ENCODE measurements at regions not wholly inside any gene's neighbourhood (a gene's known extent, or its start where the extent isn't known, plus 50 kb on each side); places are given as distances from the start of the nearest gene placed in this dataset.

DNA sequence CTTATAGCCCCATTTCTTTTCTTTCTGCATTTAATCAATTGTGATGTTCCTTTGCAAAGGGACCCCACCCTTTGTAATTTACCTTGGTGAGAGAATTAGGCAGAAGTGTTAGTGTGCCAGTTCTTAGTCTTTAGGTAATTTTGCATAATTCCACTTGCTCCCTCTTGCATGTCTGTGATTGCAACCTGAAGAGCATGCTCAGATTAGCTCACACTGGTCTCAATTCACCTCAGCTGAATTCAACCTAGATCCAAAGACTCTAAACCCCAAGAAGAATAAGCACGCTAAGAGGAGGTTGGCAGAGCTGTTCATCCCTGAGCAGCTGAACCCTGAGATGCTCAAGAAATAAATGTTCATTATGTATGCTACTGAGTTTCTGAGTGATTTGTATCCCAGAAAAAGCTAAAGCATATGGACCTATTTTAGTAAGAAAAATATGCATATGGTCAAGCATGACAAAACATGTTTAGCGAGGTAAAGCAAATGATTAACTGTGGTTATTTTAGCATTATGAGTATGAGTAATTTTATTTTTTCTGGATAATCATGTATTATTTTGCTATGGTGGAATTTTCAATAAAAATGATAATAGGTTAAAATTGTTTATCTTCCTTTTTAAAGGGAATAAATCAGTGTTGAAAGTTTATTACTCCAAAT, 299.2 kb upstream of the ZSWIM2 start:
- H3K79me2 ChIP-seq (ENCODE audit: insufficient read depth, low read length) = no peaks in the 10 kb centered on the region
- no CpG with 5 or more reads among the region's 2 CpGs for WGBS (ENCODE audit: extremely low coverage, insufficient read length, low lambda C conversion rate)
- H4K8ac ChIP-seq (replicated peaks; ENCODE audit: insufficient read length, low read depth, low read length) = no peak overlapping the region
- no peak overlapping the region for H2BK12ac ChIP-seq (ENCODE audit: insufficient read length, low read depth, low read length)
- peaks cover 0 to 3% of the 10 kb centered on the region in 2 experiments; a peak in 1 of 5 replicates for H3K9me3 Mint-ChIP-seq
- H3K27me3 ChIP-seq (ENCODE audit: insufficient read depth, low read length) = no peaks in the 10 kb centered on the region
- no peak overlapping the region for H3K4ac ChIP-seq (ENCODE audit: low read depth, low read length)
- no peaks in the 10 kb centered on the region for H3K27me3 Mint-ChIP-seq (ENCODE audit: low read depth)
- no peak overlapping the region for H3K18ac ChIP-seq (ENCODE audit: insufficient read length, low read depth, low read length)
- no peaks in the 10 kb centered on the region for H4K20me1 ChIP-seq (ENCODE audit: control insufficient read depth, insufficient read depth, insufficient read length)
- TF ChIP-seq, protein P1, sequence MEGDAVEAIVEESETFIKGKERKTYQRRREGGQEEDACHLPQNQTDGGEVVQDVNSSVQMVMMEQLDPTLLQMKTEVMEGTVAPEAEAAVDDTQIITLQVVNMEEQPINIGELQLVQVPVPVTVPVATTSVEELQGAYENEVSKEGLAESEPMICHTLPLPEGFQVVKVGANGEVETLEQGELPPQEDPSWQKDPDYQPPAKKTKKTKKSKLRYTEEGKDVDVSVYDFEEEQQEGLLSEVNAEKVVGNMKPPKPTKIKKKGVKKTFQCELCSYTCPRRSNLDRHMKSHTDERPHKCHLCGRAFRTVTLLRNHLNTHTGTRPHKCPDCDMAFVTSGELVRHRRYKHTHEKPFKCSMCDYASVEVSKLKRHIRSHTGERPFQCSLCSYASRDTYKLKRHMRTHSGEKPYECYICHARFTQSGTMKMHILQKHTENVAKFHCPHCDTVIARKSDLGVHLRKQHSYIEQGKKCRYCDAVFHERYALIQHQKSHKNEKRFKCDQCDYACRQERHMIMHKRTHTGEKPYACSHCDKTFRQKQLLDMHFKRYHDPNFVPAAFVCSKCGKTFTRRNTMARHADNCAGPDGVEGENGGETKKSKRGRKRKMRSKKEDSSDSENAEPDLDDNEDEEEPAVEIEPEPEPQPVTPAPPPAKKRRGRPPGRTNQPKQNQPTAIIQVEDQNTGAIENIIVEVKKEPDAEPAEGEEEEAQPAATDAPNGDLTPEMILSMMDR (conservative IDR thresholded peaks at IDR 0.05) = no peak
- H3K4me1 Mint-ChIP-seq = no peaks in the 10 kb centered on the region
- H3K79me1 ChIP-seq (ENCODE audit: insufficient read depth, low read depth, low read length, poor library complexity, severe bottlenecking) = no peaks in the 10 kb centered on the region
- no peak overlapping the region for H3K27ac ChIP-seq (ENCODE audit: insufficient read length, low read depth, low read length)
- H2BK5ac ChIP-seq (ENCODE audit: insufficient read length, low read length) = no peak overlapping the region
- no peak overlapping the region for H2BK15ac ChIP-seq (ENCODE audit: low read depth, low read length)
- no peak overlapping the region for H3K23ac ChIP-seq (ENCODE audit: insufficient read length, low read depth, low read length)
- H4K91ac ChIP-seq (ENCODE audit: insufficient read length, low read depth, low read length) = no peak overlapping the region
- no peak overlapping the region for H3K14ac ChIP-seq (ENCODE audit: insufficient read depth, low read length)
- H3K56ac ChIP-seq (ENCODE audit: insufficient read length, low read depth, low read length) = no peak overlapping the region
- no peaks in the 10 kb centered on the region for H3K9me3 ChIP-seq (ENCODE audit: control insufficient read depth, low read depth, low read length)
- no peak overlapping the region for H4K5ac ChIP-seq (ENCODE audit: insufficient read length, low read depth, low read length)
- no peaks in the 10 kb centered on the region for H3K4me1 ChIP-seq (ENCODE audit: insufficient read depth, low read length)
- H3K4me2 ChIP-seq (ENCODE audit: insufficient read depth, insufficient read length, low read length) = no peak overlapping the region
- H2BK20ac ChIP-seq (ENCODE audit: low read depth, low read length, poor library complexity, severe bottlenecking) = no peak overlapping the region
- no peaks in the 10 kb centered on the region for H3K23me2 ChIP-seq (ENCODE audit: insufficient read length, low read depth, low read length, poor library complexity, severe bottlenecking)
- H3K4me3 Mint-ChIP-seq = no peak overlapping the region
- H2AK5ac ChIP-seq (ENCODE audit: insufficient read length, low read length) = no peak overlapping the region
- H3K27ac Mint-ChIP-seq = no peak overlapping the region
- H3K36me3 Mint-ChIP-seq (ENCODE audit: insufficient read depth in 1 of 3, low read depth in 3 of 3) = no peaks in the 10 kb centered on the region
- no peak overlapping the region for H2BK120ac ChIP-seq (ENCODE audit: low read depth, low read length, poor library complexity, severe bottlenecking)
- no peak overlapping the region for H3T11ph ChIP-seq (ENCODE audit: low read length)
- H2AFZ ChIP-seq (ENCODE audit: low read length) = no peak overlapping the region
- no peak overlapping the region for H3K9ac ChIP-seq (ENCODE audit: extremely low read depth, insufficient read length, low read length)
- no peak for DNase-seq
